A549 (cell line): ENCODE measurements at regions not wholly inside any gene's neighbourhood (a gene's known extent, or its start where the extent isn't known, plus 50 kb on each side); places are given as distances from the start of the nearest gene placed in this dataset.

Experiments
- CBX8 ChIP-seq: fragments of 200-600 bp; sonication (generic); IDR thresholded peaks from 2 replicates; pipeline ENCODE4 v1.6.1; 2016
- CHD4 ChIP-seq: fragments of 200-600 bp; sonication (generic); IDR thresholded peaks from 2 replicates; pipeline ENCODE4 v1.6.1; 2016; ENCODE audit warnings: antibody characterized with exemption, mild to moderate bottlenecking, borderline replicate concordance
- HES2 ChIP-seq: fragments of >200 bp; sonication (Bioruptor Twin); formaldehyde crosslinking; IDR thresholded peaks from 2 replicates; pipeline ENCODE4 v1.6.1; 2016
- MAX ChIP-seq: IDR thresholded peaks from 2 replicates; pipeline ENCODE4 v1.6.1; 2012
- REST ChIP-seq: fragments of 200-600 bp; sonication (generic); IDR thresholded peaks from 2 replicates; pipeline ENCODE4 v1.6.1; 2016; ENCODE audit warnings: antibody characterized with exemption, mild to moderate bottlenecking, moderate library complexity
- TF ChIP-seq, protein P1 (sequence below): fragments of >200 bp; sonication (Bioruptor Twin); formaldehyde crosslinking; IDR thresholded peaks from 3 replicates; pipeline ENCODE4 v1.5.1; 2016

DNA sequence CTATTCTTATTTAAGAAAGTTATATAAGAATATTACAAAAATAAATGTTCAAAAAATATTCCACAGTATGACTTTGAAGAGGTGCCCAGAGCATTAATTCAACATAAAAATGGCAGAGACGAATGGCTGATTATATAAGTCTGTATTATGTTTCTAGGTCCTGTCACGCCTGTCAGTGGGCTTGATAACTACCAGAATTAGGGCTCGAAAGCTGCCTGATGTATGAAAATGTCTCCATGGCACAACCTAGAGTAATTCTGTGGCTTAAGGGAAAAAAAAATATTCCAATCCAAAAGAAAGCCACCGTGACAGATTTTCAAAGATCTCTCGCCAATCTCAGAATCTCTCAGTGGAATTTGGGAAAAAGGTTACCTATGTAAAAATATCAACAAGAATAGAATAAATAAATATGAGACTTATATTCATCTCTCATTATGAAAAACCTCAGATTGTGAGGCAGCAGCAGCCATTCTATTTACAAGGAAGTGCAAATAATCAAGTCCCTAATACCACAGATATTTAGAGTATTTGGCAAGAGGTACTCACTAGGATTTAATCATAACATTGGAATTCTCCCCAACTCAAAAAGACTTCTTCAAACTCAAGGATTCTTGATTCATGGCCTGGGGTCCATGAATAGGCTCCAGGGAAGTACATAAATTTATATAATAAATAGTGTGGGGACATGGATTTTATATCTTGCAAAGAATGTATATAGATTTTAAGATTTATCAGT is 489.1 kb upstream of the INTU start:
- TF ChIP-seq MAX (no peak), CBX8 (no peak), CHD4 (no peak), HES2 (no peak), REST (no peak)
- TF ChIP-seq, protein P1, sequence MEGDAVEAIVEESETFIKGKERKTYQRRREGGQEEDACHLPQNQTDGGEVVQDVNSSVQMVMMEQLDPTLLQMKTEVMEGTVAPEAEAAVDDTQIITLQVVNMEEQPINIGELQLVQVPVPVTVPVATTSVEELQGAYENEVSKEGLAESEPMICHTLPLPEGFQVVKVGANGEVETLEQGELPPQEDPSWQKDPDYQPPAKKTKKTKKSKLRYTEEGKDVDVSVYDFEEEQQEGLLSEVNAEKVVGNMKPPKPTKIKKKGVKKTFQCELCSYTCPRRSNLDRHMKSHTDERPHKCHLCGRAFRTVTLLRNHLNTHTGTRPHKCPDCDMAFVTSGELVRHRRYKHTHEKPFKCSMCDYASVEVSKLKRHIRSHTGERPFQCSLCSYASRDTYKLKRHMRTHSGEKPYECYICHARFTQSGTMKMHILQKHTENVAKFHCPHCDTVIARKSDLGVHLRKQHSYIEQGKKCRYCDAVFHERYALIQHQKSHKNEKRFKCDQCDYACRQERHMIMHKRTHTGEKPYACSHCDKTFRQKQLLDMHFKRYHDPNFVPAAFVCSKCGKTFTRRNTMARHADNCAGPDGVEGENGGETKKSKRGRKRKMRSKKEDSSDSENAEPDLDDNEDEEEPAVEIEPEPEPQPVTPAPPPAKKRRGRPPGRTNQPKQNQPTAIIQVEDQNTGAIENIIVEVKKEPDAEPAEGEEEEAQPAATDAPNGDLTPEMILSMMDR, result no peak
